Stimulated activated CD4-positive, alpha-beta T cell treated with anti-CD3 and anti-CD28 coated beads, Interleukin-12 subunit alpha, Interleukin-12 subunit beta, amount 100 ng/mL, for 24 hours (primary cell): ENCODE measurements at regions not wholly inside any gene's neighbourhood (a gene's known extent, or its start where the extent isn't known, plus 50 kb on each side); places are given as distances from the start of the nearest gene placed in this dataset.

Experiments
- DNase-seq, 2 experiments: peaks; one replicate each; pipeline ENCODE4 v3.0.0-alpha.2; 2020; ENCODE audit warnings: low read depth in 2 of 2

DNA sequence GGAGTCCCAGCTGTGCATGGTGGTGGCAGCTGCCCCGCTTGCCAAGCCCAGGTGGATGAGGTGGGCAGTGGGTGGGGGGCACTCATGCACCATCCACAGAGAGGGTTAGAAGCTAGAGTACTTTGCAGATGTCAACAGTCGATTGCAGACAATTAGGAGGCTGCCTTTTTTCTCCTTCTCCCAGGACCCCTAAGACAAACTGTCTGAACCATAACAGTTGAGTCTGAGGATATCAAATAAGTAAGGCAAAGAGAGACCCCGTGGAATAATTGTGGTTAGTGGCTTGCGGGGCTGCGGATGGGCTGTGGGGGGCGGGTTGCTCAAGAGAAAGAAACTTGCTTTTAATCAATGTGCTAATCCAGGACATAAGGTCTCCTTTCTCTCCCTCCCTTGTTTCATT lies 926.2 kb downstream of the VRK1 start:
- no peak for DNase-seq

DNA sequence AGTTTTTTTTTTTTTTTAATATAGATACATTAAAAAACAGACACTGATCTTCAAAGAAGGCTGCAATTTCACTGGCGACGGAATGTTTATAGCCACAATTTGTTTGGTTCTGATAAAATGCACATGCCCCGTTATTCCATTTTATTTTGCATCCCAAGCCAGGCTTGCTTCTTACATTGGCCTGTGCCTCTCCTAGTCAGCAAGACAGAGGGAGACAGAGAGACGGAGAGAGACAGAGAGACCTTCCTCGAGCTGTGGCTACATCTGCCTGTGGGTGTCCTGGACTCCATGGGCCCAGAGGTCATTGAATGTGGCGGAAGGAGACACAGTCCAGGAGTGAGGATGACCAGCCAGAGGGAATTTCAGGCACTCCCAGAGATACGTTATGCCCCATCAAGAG lies 926.6 kb downstream of the VRK1 start:
- no peak for DNase-seq

DNA sequence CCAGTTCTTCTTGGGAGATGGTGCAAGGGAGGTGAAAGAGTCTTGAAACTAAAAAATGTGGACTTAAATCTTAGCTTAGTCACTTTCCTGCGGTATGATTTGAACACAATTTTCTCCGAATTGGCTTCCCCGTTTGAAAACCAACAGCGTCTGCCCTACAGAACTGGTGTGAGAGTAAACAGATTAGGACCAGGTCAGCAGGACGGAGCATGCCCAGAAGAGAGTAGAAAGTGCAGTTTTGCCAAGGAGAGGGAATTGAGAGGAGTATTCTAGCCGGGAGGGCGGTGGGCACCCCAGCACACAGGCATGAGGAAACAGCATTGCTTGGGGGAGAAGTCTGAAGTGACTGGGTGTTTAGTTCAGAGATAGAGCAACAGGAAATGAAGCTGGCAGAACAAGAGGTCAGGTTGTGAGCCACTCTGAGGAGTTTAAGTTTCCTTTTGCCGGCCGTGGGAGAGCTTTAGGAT lies 927.1 kb downstream of the VRK1 start:
- DNase-seq: no peak

DNA sequence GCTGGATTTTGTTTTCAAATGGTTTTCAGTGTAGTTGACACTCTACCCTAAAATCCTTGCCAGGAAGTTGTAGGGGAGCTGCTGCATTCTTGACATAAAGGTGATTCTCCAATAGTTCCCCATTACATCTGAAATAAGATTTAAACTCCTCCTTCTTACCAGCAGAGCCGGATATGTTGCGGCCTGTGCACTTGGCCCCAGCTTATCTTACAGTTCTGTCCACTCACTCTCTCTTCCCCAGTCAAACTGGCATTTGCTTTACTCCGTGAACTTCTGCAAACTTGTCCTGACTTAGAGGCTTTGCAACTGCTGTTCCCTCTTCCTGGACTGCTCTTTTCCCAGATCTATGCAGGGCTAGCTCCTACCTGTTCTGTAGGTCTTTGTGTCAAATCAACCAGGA lies 929.5 kb downstream of the VRK1 start:
- no peak for DNase-seq

DNA sequence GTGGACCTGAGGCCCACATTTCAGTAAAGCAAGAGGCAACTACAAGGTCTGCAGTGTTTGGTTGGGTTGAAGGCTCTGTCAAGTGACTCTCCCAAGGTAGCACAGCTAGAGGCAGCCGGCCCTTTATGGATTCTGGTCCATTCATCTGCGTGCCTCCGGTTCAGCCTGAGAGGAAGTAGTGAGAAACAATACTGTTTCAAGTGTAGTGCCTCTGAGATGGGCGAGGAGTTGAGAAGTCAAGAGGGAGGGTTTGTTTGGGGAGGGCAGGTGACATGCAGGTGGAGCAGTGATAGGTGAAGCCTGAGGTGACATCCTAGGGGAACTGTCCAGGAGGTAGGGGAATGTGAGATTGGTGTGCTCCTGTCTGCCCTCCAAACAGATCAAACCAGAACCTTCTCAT lies 933.5 kb downstream of the VRK1 start:
- DNase-seq: no peak

DNA sequence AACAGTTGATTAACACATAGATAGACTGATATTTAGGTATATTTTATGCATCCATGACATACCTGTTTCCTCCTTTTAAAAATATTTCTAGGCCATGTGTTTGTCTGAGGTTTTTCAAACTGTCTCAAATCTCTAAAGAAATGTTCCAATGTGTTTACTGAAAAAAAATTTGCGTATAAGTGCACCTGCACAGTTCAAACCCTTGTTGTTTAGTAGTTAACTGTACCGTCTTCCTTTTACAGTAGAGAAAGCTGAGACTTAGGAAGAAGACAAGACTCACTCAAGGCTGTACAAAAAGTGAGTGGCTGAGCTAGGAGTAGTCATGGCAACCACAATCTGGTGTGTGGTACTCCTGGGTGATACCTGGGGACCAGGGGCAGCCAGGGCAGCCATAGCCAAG lies 934.6 kb downstream of the VRK1 start:
- DNase-seq: no peak

DNA sequence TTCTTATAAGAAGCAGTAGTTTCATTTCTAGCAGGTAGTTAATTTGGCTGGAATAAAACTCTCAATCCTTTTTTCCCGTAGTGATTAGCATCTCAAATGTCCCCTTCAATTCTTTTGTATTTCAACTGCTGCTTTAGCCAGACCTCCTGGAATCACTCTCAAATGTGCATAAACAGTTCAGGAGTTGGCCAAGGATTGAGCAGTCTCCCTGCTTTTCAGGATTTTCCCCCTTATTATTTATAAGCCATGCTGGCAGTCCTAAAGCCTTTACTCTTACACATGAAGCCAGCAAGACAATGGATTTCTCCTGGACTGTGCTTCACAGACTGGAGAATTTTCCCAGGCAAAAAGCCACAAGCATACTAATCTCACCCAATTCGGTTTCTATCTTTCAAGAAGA lies 950.1 kb downstream of the VRK1 start:
- no peak for DNase-seq

DNA sequence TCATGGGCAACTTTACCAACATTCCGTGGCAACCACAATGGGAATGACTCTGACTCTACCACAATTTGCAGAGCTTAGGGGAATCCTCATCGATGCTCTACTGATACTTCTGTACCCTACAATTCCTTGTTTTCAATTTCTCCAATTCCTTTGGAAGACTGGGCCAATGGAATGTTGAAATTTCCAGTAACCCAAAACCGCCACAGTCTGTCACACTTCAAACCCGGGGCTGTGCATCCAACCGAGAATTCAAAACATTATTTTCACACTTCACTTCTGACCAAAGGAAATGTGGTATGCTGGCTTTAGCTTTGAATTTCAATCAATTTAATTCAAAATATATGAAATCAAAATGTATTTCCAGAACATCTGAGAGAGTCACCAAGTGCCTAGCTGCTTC lies 951.4 kb downstream of the VRK1 start:
- DNase-seq: no peak

DNA sequence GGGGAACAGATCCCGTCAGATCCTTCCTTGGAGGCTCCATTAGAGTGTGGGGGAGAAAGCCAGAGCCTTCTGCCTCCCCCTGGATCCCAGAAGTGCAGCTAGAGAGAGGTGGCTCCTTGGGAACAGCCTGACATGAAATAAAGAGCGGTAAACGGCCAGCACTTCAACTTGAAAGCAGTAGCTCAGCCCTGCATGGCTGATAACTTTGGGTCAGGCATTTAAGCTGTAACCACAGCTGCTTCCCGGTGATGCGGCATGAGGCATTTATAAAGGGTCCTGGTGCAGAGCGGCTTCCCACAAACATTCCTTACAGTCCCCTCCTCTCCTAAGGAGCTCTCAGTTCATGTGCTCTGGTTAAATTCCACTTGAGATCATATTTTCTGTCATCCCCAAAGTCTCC lies 960.3 kb downstream of the VRK1 start:
- no peak for DNase-seq

DNA sequence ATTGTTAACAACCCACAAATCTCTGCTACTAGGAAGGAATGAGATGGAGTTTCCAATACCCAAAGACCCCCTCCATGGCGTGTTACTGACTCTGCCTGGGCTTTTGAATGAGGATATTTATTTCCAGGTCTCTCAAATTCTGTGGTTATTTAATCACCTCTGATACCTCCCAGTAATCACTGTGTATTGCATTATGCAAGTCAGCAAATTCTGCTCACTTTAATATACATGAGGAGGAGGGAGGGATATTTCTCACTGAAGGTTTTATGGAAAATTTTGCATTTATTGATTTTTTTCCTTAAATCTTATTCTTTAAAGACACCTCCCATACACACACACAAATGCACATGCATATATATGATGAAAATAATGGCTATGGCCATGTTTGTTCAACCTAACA lies 962.9 kb downstream of the VRK1 start:
- no peak for DNase-seq

DNA sequence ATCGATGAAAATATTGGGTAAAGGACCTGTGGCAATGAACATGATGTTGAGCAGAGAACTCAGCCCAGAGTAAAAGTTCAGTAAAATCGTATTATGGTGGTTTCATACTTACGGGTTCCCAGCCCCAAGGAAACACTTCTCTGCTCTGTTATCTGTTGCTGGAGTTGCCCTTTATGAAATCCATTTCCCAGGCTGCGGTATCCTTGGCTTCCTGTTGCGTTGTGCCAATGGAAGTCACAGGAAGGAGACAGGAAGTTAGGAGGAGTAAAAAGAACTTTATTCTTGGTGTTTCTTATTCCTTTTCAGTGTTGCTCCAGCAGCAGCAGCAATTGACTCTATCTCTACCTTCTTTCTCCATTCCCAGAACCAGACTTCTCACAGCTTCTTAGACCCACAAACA lies 965.2 kb downstream of the VRK1 start:
- no peak for DNase-seq

DNA sequence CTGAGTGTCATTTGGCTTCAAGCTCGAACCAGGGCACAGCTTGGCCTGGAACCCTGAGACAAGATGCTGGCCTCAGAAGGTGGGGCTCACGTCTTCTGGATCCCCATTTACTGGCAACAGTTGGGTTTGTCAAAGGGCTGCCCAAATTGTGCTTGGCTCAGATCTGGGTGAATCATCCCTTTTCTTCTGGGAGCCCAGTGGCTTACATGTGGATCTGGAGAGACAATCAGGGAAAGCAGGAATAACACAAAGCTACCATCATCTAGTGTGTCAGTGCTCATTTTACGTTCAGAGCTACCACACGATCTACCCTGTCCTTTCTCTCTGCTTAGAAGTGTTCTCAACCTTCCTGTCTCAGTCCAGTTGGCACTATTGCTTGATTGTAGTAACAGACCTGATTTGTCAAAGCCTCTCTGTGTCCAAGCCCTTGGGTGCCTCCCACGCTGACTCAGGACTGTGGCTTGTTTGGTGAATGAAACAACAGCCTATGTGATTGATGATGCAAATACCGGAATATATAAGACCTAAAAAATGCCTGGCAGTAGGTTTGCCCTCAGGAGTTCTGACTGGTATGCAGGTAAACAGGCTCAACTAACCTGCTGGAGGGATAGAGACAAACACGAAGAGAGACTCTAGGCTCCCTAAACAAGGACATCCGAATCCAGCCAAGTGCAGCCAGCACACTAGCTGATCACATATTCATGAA lies 974.3 kb downstream of the VRK1 start:
- DNase-seq: no peak

DNA sequence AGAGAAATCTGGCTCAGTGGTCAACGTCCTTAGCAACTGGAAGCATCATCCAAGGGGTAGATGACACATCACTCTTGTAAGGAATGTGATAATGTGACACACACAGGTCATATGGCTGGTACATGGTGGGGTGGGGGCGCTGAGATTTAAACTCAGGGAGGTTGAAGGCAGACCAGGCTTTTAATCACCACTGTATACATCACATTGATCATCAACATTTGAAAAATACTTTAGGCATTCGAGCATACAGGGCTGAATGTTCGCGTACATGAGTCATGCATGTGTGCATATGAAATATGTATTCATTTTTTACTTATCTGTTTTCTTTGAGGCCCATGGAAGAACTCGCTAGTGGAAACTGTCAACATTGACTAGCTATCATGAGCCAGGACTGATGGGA lies 976.4 kb downstream of the VRK1 start:
- DNase-seq: no peak

DNA sequence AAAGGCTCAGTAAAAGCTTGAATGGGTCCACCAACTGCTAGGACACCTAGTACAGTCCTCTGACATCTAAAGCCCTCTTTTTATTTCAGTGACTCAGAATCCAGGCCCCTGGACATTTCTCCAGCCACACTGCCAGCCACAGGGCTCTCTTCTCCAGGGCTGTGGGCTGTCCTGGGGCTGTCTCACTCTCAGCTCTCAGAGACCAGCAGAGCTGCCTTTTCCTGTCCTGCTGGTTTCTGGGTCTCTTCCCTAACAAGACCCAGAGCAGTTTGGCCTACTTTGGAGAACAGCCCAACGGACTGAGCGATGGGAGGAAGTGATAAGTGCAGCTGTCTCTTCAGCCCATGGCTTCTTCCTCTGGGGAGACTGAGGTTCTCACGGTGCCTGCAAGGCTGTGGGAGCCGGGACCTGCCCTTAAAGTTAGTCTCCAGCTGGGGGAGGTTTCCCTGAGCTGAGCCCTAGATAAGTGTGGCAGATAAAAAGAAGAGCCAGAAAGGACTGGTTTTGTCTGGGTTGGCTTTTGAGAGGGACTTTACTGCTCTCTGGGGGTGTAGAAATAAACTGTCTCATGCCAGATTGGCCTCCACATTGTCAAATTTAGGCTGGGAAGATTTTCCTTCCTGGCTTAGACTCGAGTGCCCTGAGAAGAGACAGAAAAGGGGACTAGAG lies 979.8 kb downstream of the VRK1 start:
- no peak for DNase-seq

DNA sequence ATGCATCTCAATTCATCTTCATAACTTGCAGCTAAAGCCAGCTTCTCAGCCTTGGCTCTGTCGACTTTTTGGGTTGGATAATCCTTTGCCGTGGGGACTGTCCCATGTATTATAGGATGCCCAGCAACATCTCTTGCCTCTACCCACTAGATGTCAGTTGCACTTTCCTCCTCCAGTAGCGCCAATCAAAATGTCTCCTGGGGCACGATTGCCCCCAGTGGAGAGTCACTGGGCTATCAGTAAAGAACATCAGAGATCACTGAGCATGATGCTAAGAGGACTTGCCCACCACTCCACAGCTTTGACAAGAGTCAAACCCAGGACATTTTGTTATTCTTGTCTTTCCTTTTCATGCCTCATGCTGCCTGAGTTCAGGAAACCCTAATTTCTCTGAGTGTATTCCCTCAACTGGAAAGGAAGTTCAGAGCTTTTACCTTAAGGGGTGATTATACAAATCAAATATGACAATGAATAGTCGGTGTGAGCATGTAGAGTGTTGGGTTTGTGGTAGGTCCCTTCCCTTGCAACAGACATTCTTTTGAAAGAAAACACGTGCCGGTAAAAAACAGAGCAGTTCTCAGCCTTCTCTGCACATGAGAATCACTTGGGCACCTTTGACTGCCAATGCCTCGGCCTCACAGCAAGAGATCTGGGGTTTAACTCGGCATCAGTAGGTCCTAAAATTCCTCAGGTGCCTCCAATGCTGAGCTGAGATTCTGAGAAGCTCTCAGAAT lies 980.6 kb downstream of the VRK1 start:
- DNase-seq: no peak

DNA sequence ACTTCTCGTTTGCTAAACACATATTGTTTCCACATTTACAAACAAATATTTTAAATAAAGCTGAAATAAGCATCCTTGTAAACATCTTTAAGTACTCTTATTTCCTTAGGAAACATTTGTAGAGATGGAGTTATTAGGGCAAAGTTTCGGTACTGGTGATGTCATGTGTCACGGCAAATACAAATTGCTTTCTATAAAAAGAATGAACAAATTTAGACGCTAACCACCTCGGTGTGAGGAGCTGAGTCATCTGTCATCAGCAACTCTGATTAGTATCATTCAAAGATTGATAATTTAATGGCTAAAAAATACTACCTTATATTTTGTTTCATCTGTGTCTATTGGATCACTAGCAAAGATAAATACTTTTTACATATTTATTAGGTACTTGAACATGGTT lies 982.0 kb downstream of the VRK1 start:
- DNase-seq: no peak

DNA sequence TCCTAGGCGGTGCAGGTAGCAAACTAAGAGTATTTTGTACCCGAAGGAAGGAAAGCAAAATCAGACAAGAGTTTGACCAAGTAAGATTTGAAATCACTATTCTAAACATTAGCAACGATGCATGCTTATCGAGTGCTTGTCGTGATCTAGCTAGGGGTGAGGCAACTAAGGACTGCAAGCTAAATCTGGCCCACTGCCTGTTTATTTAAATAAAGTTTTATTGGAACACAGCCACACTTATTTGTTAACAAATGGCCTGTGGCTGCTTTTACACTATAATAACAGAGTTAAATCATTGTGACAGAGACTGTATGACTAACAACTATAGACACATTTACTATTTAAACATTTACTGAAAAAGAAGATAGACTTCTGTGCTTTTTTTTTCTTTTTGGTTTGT lies 983.6 kb downstream of the VRK1 start:
- DNase-seq: no peak

DNA sequence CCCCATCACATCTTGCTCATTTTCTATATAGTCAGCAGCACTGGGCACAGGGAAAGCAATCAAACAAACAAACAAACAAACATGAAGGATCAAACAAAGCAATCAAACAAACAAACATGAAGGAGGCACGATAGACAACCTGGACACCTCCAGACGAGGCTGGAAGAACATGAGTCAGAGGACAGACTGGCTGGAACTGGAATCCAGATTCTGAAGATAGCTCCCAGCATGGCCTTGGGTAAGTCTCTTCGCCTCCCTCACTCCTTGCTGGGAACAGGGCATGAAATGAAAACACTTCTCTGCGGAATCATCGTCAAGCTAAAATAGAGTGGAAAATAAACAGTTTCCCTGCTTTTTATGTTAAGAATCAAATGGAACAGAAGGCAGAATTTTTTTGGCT lies 984.8 kb downstream of the VRK1 start:
- DNase-seq: no peak

DNA sequence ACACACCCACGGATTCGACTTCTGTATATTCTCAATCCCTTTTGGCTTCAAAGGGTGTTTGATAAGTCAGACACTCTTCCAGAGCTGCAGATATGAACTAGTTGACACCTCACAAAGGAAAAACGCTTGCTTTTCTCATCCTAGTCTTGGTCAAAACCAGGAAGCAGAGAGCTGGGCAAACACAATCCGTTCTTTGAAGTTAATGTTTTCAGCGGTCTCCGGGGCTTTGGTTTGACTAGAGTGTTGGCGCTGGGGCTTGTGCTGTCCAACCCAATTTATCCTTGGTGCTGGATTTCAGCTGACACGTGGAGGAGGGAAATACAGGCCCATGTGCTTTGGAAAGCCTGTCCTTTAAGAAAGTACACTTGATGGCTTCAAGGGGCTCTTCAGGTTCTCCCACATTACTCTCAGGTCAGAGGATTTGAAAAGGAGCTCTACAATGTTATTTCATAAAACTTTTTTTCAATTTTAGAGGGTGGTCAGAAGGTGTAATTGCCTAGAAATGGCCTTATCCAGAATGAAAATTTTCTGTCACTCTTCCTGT lies 985.8 kb downstream of the VRK1 start:
- no peak for DNase-seq

DNA sequence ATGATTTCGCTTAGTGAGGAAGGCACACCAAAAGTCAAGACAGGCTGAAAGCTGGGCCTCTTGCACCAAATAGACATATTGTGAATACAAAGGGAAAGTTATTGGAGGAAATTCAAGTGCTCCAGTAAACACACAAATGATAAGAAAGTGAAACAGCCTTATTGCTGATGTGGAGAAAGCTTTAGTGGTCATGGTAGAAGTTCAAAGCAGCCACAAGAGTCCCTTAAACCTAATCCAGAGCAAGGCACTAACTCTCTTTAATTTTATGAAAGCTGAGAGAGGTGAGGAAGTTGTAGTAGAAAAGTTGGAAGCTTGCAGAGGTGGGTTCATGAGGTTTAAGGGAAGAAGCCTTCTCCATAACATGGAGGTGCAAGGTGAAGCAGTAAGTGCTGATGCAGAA lies 988.3 kb downstream of the VRK1 start:
- no peak for DNase-seq

DNA sequence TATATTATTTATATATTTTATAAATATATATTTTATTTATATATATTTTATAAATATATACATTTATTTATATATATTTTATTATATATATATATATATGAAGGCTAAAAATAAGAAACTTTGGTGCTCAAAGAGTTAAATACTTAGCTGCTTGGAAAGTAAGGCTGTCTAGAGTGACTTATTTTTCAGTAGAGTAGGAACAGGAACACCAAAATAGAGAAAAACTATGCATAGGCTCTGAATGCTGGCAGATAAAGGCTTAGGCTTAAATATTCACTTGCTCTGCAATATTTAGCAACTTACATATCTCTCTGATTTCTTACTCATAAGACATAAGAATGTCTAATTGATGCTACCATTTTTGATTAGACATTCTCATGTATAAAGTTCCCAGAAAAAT lies 991.2 kb downstream of the VRK1 start:
- no peak for DNase-seq

DNA sequence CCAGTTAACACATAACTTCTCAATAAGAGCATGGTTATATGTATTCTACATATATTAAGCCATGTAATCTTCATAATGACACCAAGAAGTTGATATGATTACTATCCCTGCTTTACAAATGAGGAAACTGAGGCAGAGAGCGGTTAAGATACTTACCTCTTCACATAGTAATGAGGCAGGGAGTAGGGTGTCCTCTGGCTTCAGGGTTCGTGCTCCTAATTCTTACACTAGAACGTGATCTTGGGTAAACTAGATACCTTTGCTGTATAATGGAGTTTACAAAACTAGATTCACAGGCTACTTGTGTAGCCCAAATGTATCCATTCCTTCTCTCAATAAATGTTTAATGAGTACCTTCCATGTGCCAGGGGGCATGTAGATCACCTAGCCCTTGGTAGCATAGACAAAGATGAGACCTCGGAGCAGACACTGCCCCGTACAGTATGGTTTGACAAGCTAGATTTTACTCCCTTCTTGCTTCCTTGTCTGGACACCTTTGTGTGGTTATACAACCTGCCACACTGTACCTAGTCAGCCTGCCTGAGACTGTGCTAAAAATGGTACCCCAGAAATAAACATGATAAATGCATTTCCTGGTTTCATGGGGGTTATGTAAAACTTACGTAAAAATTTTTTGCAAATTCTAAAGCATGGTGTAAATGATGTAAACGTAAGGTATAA lies 991.8 kb downstream of the VRK1 start:
- DNase-seq: no peak
